ENCODE measurements at regions not wholly inside any gene's neighbourhood (a gene's known extent, or its start where the extent isn't known, plus 50 kb on each side); places are given as distances from the start of the nearest gene placed in this dataset.

DNA sequence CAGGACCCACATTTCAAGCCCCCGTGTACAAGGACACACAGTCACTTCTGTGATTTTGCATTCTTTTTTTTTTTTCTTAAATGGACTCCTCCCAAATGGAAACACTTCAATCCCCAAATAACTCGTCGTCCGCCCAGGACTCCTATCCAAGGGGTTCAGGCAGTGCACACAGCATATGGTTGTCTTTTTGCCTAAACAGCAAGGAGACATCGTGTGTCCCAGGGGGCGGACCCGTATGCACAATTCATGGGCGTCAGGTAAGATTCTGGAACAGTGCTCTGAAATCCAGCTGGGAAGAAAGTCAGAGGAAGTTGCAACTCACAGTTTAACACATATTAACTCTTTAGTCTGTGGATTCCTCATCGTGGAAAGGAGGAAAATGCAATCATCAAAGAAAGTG is 231.3 kb downstream of the SHOX start:
- TF ChIP-seq, protein P1, sequence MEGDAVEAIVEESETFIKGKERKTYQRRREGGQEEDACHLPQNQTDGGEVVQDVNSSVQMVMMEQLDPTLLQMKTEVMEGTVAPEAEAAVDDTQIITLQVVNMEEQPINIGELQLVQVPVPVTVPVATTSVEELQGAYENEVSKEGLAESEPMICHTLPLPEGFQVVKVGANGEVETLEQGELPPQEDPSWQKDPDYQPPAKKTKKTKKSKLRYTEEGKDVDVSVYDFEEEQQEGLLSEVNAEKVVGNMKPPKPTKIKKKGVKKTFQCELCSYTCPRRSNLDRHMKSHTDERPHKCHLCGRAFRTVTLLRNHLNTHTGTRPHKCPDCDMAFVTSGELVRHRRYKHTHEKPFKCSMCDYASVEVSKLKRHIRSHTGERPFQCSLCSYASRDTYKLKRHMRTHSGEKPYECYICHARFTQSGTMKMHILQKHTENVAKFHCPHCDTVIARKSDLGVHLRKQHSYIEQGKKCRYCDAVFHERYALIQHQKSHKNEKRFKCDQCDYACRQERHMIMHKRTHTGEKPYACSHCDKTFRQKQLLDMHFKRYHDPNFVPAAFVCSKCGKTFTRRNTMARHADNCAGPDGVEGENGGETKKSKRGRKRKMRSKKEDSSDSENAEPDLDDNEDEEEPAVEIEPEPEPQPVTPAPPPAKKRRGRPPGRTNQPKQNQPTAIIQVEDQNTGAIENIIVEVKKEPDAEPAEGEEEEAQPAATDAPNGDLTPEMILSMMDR (IDR thresholded peaks at IDR 0.05): no peak
- TF ChIP-seq POLR2A (IDR thresholded peaks at IDR 0.05): no peak
